ENCODE measurements at regions not wholly inside any gene's neighbourhood (a gene's known extent, or its start where the extent isn't known, plus 50 kb on each side); places are given as distances from the start of the nearest gene placed in this dataset.

DNA sequence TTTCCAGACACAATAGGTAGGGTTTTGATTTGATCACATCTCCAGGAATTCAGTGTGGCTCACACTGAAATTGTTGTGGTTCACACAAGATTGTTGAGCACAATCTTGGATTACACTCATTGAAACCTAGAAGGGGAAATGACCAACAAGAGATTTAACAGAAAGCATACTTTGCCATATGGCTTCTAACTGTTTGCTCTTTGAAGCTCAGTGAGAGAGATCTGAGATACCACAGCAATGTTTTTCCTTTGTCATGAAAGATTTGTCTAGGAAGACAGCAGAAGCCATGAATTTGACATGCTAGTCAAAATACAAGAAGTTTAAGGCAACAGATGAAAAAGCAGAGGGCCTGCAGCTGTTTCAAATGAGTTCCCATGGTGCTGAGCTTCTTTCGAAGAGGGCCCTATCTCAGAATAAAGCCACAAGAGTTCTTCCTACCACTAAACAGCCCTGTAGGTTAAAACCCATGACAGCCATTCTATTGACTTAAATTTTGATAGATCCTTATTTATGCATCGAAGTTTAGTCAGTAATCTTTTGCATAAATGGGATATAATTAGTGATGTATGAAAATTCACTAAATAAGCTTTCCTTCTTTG, 650.4 kb downstream of the LTN1 start:
- WGBS (ENCODE audit: insufficient coverage): 100% methylated on average over 1 of the region's 2 CpGs
- no peaks in the 10 kb centered on the region for H3K79me2 ChIP-seq (ENCODE audit: control insufficient read depth, insufficient read depth, low read length)
- Mint-ChIP-seq H3K27me3 (no peaks in the 10 kb centered on the region), H3K4me3 (no peak overlapping the region), H3K4me1 (peaks cover 4% of the 10 kb centered on the region), H3K9me3 (ENCODE audit: insufficient read depth) (no peaks in the 10 kb centered on the region), H3K27ac (no peak overlapping the region)
- intact Hi-C loops (cut with micrococcal nuclease): no loop called here
- no peak overlapping the region for H3K27ac ChIP-seq (ENCODE audit: low read length in 2 of 2)
- H3K9me3 ChIP-seq (ENCODE audit: control extremely low read depth in 1 of 3, control insufficient read depth in 2 of 3, insufficient read depth in 1 of 3, low read length in 2 of 3): no peaks in the 10 kb centered on the region
- POLR2A ChIA-PET: no interaction called here
- H3K4me2 ChIP-seq (replicated peaks; ENCODE audit: low read depth, low read length, poor library complexity, severe bottlenecking): no peak overlapping the region
- no peak overlapping the region for H2AFZ ChIP-seq (ENCODE audit: insufficient read depth, low read depth, low read length, poor library complexity, severe bottlenecking)
- H3K27me3 ChIP-seq (replicated peaks in 1 of 4; ENCODE audit: control extremely low read depth in 1 of 4, control insufficient read depth in 3 of 4, insufficient read depth in 4 of 4, low read length in 3 of 4): no peaks in the 10 kb centered on the region
- no peak overlapping the region for H3K9ac ChIP-seq (ENCODE audit: low read length)
- no peaks in the 10 kb centered on the region for H3K36me3 ChIP-seq (replicated peaks in 1 of 2; ENCODE audit: control extremely low read depth in 1 of 2, control insufficient read depth in 1 of 2, extremely low read depth in 1 of 2, insufficient read depth in 2 of 2, low read length in 1 of 2)
- no peaks in the 10 kb centered on the region for H4K20me1 ChIP-seq (ENCODE audit: control insufficient read depth, insufficient read depth, low read length, poor library complexity, severe bottlenecking)
- CTCF ChIA-PET: no interaction called here
- no peak overlapping the region for H3K4me3 ChIP-seq (ENCODE audit: control extremely low read depth in 1 of 5, extremely low read depth in 1 of 5, insufficient read depth in 1 of 5, low read depth in 2 of 5, low read length in 4 of 5)
- ATAC-seq (ENCODE audit: low read depth): no peak
- H3K4me1 ChIP-seq (ENCODE audit: control insufficient read depth in 2 of 2, insufficient read depth in 2 of 2, low read length in 2 of 2): no peaks in the 10 kb centered on the region
- no peak for DNase-seq
- TF ChIP-seq, protein P1, sequence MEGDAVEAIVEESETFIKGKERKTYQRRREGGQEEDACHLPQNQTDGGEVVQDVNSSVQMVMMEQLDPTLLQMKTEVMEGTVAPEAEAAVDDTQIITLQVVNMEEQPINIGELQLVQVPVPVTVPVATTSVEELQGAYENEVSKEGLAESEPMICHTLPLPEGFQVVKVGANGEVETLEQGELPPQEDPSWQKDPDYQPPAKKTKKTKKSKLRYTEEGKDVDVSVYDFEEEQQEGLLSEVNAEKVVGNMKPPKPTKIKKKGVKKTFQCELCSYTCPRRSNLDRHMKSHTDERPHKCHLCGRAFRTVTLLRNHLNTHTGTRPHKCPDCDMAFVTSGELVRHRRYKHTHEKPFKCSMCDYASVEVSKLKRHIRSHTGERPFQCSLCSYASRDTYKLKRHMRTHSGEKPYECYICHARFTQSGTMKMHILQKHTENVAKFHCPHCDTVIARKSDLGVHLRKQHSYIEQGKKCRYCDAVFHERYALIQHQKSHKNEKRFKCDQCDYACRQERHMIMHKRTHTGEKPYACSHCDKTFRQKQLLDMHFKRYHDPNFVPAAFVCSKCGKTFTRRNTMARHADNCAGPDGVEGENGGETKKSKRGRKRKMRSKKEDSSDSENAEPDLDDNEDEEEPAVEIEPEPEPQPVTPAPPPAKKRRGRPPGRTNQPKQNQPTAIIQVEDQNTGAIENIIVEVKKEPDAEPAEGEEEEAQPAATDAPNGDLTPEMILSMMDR (IDR thresholded peaks at IDR 0.05): no peak
- TF ChIP-seq EZH2 (IDR thresholded peaks at IDR 0.05; ENCODE audit: borderline replicate concordance, insufficient read depth, low read depth, low read length, poor library complexity, severe bottlenecking): no peak

DNA sequence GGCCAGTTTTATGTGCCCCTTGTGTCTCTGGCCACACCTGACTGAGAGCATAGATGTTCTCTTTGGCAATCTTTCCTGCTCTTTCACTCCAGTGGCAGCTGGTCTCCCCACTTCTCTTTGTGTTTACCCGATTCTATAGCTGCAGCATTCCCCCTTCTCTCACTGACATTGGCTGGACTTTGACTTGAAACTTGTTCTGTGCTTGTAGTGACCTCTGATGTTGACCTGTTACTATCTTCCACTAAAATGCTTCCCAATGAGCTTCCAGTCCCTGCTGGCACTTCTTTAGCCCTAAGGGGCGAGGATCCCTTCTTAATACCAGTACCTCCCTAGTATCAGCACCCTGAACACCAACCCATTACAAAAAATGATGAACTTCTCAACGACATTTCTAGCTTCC, 653.3 kb downstream of the LTN1 start:
- H3K4me3 ChIP-seq (ENCODE audit: control extremely low read depth in 1 of 5, extremely low read depth in 1 of 5, insufficient read depth in 1 of 5, low read depth in 2 of 5, low read length in 4 of 5): no peak overlapping the region
- H3K27ac ChIP-seq (ENCODE audit: low read length in 2 of 2): no peak overlapping the region
- H3K36me3 ChIP-seq (replicated peaks in 1 of 2; ENCODE audit: control extremely low read depth in 1 of 2, control insufficient read depth in 1 of 2, extremely low read depth in 1 of 2, insufficient read depth in 2 of 2, low read length in 1 of 2): no peaks in the 10 kb centered on the region
- no peaks in the 10 kb centered on the region for H4K20me1 ChIP-seq (ENCODE audit: control insufficient read depth, insufficient read depth, low read length, poor library complexity, severe bottlenecking)
- DNase-seq: no peak
- no peaks in the 10 kb centered on the region for H3K9me3 ChIP-seq (ENCODE audit: control extremely low read depth in 1 of 3, control insufficient read depth in 2 of 3, insufficient read depth in 1 of 3, low read length in 2 of 3)
- WGBS (ENCODE audit: insufficient coverage): 68% methylated on average over 2 of the region's 3 CpGs
- intact Hi-C loops (cut with micrococcal nuclease): no loop called here
- H3K9ac ChIP-seq (ENCODE audit: low read length): no peak overlapping the region
- Mint-ChIP-seq H3K27ac (no peak overlapping the region), H3K9me3 (ENCODE audit: insufficient read depth) (no peaks in the 10 kb centered on the region), H3K27me3 (no peaks in the 10 kb centered on the region), H3K4me1 (no peaks in the 10 kb centered on the region), H3K4me3 (no peak overlapping the region)
- ATAC-seq (ENCODE audit: low read depth): no peak
- TF ChIP-seq EZH2 (IDR thresholded peaks at IDR 0.05; ENCODE audit: borderline replicate concordance, insufficient read depth, low read depth, low read length, poor library complexity, severe bottlenecking): no peak
- TF ChIP-seq, protein P1 (IDR thresholded peaks at IDR 0.05): no peak
- no peaks in the 10 kb centered on the region for H3K27me3 ChIP-seq (replicated peaks in 1 of 4; ENCODE audit: control extremely low read depth in 1 of 4, control insufficient read depth in 3 of 4, insufficient read depth in 4 of 4, low read length in 3 of 4)
- no peak overlapping the region for H3K4me2 ChIP-seq (replicated peaks; ENCODE audit: low read depth, low read length, poor library complexity, severe bottlenecking)
- H2AFZ ChIP-seq (ENCODE audit: insufficient read depth, low read depth, low read length, poor library complexity, severe bottlenecking): no peak overlapping the region
- CTCF ChIA-PET: no interaction called here
- no peaks in the 10 kb centered on the region for H3K79me2 ChIP-seq (ENCODE audit: control insufficient read depth, insufficient read depth, low read length)
- H3K4me1 ChIP-seq (ENCODE audit: control insufficient read depth in 2 of 2, insufficient read depth in 2 of 2, low read length in 2 of 2): no peaks in the 10 kb centered on the region
- POLR2A ChIA-PET: no interaction called here
